Karpas-422 (cell line): ENCODE measurements at regions not wholly inside any gene's neighbourhood (a gene's known extent, or its start where the extent isn't known, plus 50 kb on each side); places are given as distances from the start of the nearest gene placed in this dataset.

Experiments
- DNase-seq: peaks from one replicate; pipeline ENCODE4 v3.0.0-alpha.2; 2015
- H2AFZ ChIP-seq: fragments of 200-600 bp; sonication (generic); 2 replicates; pipeline ENCODE4 v1.6.1; 2014; ENCODE audit warnings: antibody characterized with exemption, low read length, mixed read lengths
- H3K27ac ChIP-seq: fragments of 200-600 bp; sonication (generic); 2 replicates; pipeline ENCODE4 v1.5.1; 2014; ENCODE audit warnings: mild to moderate bottlenecking, low read length, moderate library complexity
- H3K27me3 ChIP-seq: fragments of 200-600 bp; sonication (generic); 2 replicates; pipeline ENCODE4 v1.6.1; 2014; ENCODE audit warnings: low read length, mixed read lengths
- H3K36me3 ChIP-seq: fragments of 200-600 bp; sonication (generic); 2 replicates; pipeline ENCODE4 v1.6.1; 2014; ENCODE audit warnings: low read length, mixed read lengths; ENCODE audit not compliant: insufficient read depth
- H3K4me1 ChIP-seq: fragments of 200-600 bp; sonication (generic); 2 replicates; pipeline ENCODE4 v1.6.1; 2014; ENCODE audit warnings: mild to moderate bottlenecking, low read length, mixed read lengths
- H3K4me2 ChIP-seq: fragments of 200-600 bp; sonication (generic); 2 replicates; pipeline ENCODE4 v1.6.1; 2014; ENCODE audit warnings: low read length, low read depth, mild to moderate bottlenecking; ENCODE audit not compliant: poor library complexity, severe bottlenecking
- H3K4me3 ChIP-seq: fragments of 200-600 bp; sonication (generic); 2 replicates; pipeline ENCODE4 v1.5.1; 2014; ENCODE audit warnings: mild to moderate bottlenecking, antibody characterized with exemption, low read length, mixed read lengths
- H3K79me2 ChIP-seq: fragments of 200-600 bp; sonication (generic); 2 replicates; pipeline ENCODE4 v1.6.1; 2014; ENCODE audit warnings: mild to moderate bottlenecking, low read length, mixed read lengths
- H3K9ac ChIP-seq: fragments of 200-600 bp; sonication (generic); 2 replicates; pipeline ENCODE4 v1.6.0; 2014; ENCODE audit warnings: low read length
- H3K9me2 ChIP-seq: fragments of 200-600 bp; sonication (generic), shearing (Covaris generic); replicated peaks from 2 replicates; pipeline ENCODE4 v1.6.0; 2014; ENCODE audit warnings: mild to moderate bottlenecking, low read length, moderate library complexity; ENCODE audit not compliant: insufficient read depth
- H3K9me3 ChIP-seq: fragments of 300-700, 200-600 bp; sonication (generic); 2 replicates; pipeline ENCODE4 v1.6.1; 2014; ENCODE audit warnings: low read length, mixed read lengths
- H4K20me1 ChIP-seq: fragments of 200-600 bp; sonication (generic); 2 replicates; pipeline ENCODE4 v1.6.1; 2014; ENCODE audit warnings: mild to moderate bottlenecking, antibody characterized with exemption, low read length, low read depth; ENCODE audit not compliant: insufficient read depth

GRCh38 chr4:134313591-134313990 lies 112.0 kb upstream of the PABPC4L start:
- Histone ChIP-seq H3K27me3 (no peaks in the 10 kb centered on the region), H3K36me3 (no peaks in the 10 kb centered on the region), H3K4me1 (no peaks in the 10 kb centered on the region), H3K4me3 (no peak overlapping the region), H3K4me2 (no peak overlapping the region), H3K27ac (no peak overlapping the region), H3K79me2 (no peaks in the 10 kb centered on the region), H2AFZ (no peak overlapping the region), H4K20me1 (no peaks in the 10 kb centered on the region), H3K9me2 (no peaks in the 10 kb centered on the region), H3K9me3 (peaks cover 5% of the 10 kb centered on the region; the same call in 1 of the 2 replicates), H3K9ac (no peak overlapping the region)
- DNase-seq, result no peak

- Histone ChIP-seq H3K9me2 (no peaks in the 10 kb centered on the region), H3K36me3 (no peaks in the 10 kb centered on the region), H3K9ac (no peak overlapping the region), H3K27ac (no peak overlapping the region), H4K20me1 (no peaks in the 10 kb centered on the region), H3K27me3 (no peaks in the 10 kb centered on the region), H3K4me3 (no peak overlapping the region), H2AFZ (no peak overlapping the region), H3K9me3 (no peaks in the 10 kb centered on the region; the same call in 1 of the 2 replicates), H3K4me1 (no peaks in the 10 kb centered on the region), H3K79me2 (no peaks in the 10 kb centered on the region), H3K4me2 (no peak overlapping the region)
- DNase-seq, result no peak
These were observed 108.1 kb upstream of the PABPC4L start for GRCh38 chr4:134309715-134310114.

- Histone ChIP-seq H3K4me3 (no peak overlapping the region), H3K79me2 (no peaks in the 10 kb centered on the region), H4K20me1 (no peaks in the 10 kb centered on the region), H3K36me3 (no peaks in the 10 kb centered on the region), H3K9me2 (no peaks in the 10 kb centered on the region), H3K4me2 (no peak overlapping the region), H3K4me1 (no peaks in the 10 kb centered on the region), H3K27ac (no peak overlapping the region), H3K27me3 (no peaks in the 10 kb centered on the region), H2AFZ (no peak overlapping the region), H3K9ac (no peak overlapping the region), H3K9me3 (no peaks in the 10 kb centered on the region; the same call in none of the 2 replicates)
- no peak for DNase-seq
These were observed 107.3 kb upstream of the PABPC4L start for GRCh38 chr4:134308910-134309309.

- no peaks in the 10 kb centered on the region for H3K36me3 ChIP-seq
- no peaks in the 10 kb centered on the region for H3K4me1 ChIP-seq
- no peaks in the 10 kb centered on the region; the same call in 1 of the 2 replicates for H3K9me3 ChIP-seq
- H4K20me1 ChIP-seq, result no peaks in the 10 kb centered on the region
- no peaks in the 10 kb centered on the region for H3K79me2 ChIP-seq
- DNase-seq, result no peak
- no peak overlapping the region for H3K9ac ChIP-seq
- no peak overlapping the region for H3K4me2 ChIP-seq
- H3K9me2 ChIP-seq, result no peaks in the 10 kb centered on the region
- H3K27me3 ChIP-seq, result no peaks in the 10 kb centered on the region
- no peak overlapping the region for H3K4me3 ChIP-seq
- no peak overlapping the region for H3K27ac ChIP-seq
- no peak overlapping the region for H2AFZ ChIP-seq
These were observed 96.7 kb upstream of the PABPC4L start for GRCh38 chr4:134298313-134298712.

- Histone ChIP-seq H4K20me1 (no peaks in the 10 kb centered on the region), H3K9me2 (no peaks in the 10 kb centered on the region), H3K27ac (no peak overlapping the region), H3K4me2 (no peak overlapping the region), H3K4me3 (no peak overlapping the region), H3K9ac (no peak overlapping the region), H3K79me2 (no peaks in the 10 kb centered on the region), H2AFZ (no peak overlapping the region), H3K27me3 (no peaks in the 10 kb centered on the region), H3K9me3 (no peaks in the 10 kb centered on the region; the same call in 1 of the 2 replicates), H3K4me1 (no peaks in the 10 kb centered on the region), H3K36me3 (no peaks in the 10 kb centered on the region)
- DNase-seq, result no peak
These were observed 96.2 kb upstream of the PABPC4L start for GRCh38 chr4:134297765-134298164.

- no peaks in the 10 kb centered on the region for H3K4me1 ChIP-seq
- no peak overlapping the region for H3K9ac ChIP-seq
- H3K79me2 ChIP-seq, result no peaks in the 10 kb centered on the region
- H3K4me2 ChIP-seq, result no peak overlapping the region
- no peaks in the 10 kb centered on the region for H3K27me3 ChIP-seq
- H4K20me1 ChIP-seq, result no peaks in the 10 kb centered on the region
- DNase-seq, result no peak
- no peaks in the 10 kb centered on the region for H3K36me3 ChIP-seq
- no peaks in the 10 kb centered on the region for H3K9me2 ChIP-seq
- no peak overlapping the region for H3K27ac ChIP-seq
- no peak overlapping the region for H3K4me3 ChIP-seq
- no peak overlapping the region for H2AFZ ChIP-seq
- peaks cover 11% of the 10 kb centered on the region; the same call in 1 of the 2 replicates for H3K9me3 ChIP-seq
These were observed 81.1 kb upstream of the PABPC4L start for GRCh38 chr4:134282680-134283079.

GRCh38 chr4:134278675-134279074 lies 77.1 kb upstream of the PABPC4L start:
- Histone ChIP-seq H2AFZ (no peak overlapping the region), H4K20me1 (no peaks in the 10 kb centered on the region), H3K36me3 (no peaks in the 10 kb centered on the region), H3K27me3 (no peaks in the 10 kb centered on the region), H3K79me2 (no peaks in the 10 kb centered on the region), H3K4me2 (no peak overlapping the region), H3K4me1 (no peaks in the 10 kb centered on the region), H3K4me3 (no peak overlapping the region), H3K9me3 (peaks cover 6% of the 10 kb centered on the region; the same call in 1 of the 2 replicates), H3K9ac (no peak overlapping the region), H3K9me2 (no peaks in the 10 kb centered on the region), H3K27ac (no peak overlapping the region)
- DNase-seq, result no peak

- no peak overlapping the region for H3K4me3 ChIP-seq
These were observed 74.9 kb upstream of the PABPC4L start for GRCh38 chr4:134276476-134276875.

GRCh38 chr4:134260126-134260525 lies 58.5 kb upstream of the PABPC4L start:
- H2AFZ ChIP-seq, result no peak overlapping the region
- H3K9me3 ChIP-seq, result 0 out of 2 replicates have a peak, but pooled peaks cover 4% of the 10 kb centered on the region
- H3K9me2 ChIP-seq, result no peaks in the 10 kb centered on the region
- no peak overlapping the region for H3K27ac ChIP-seq
- no peak for DNase-seq
- no peak overlapping the region for H3K9ac ChIP-seq
- no peaks in the 10 kb centered on the region for H3K36me3 ChIP-seq
- H3K4me3 ChIP-seq, result no peak overlapping the region
- no peak overlapping the region for H3K4me2 ChIP-seq
- H3K4me1 ChIP-seq, result no peaks in the 10 kb centered on the region
- no peaks in the 10 kb centered on the region for H4K20me1 ChIP-seq
- H3K27me3 ChIP-seq, result no peaks in the 10 kb centered on the region
- no peaks in the 10 kb centered on the region for H3K79me2 ChIP-seq

More at GRCh38 chr4:134276476-134276875, 74.9 kb upstream of the PABPC4L start:
- Histone ChIP-seq H3K27ac (no peak overlapping the region), H3K4me2 (no peak overlapping the region), H3K27me3 (no peaks in the 10 kb centered on the region), H3K9me3 (peaks cover 6% of the 10 kb centered on the region; the same call in 1 of the 2 replicates), H3K9me2 (no peaks in the 10 kb centered on the region), H3K36me3 (no peaks in the 10 kb centered on the region), H4K20me1 (no peaks in the 10 kb centered on the region), H3K79me2 (no peaks in the 10 kb centered on the region), H3K9ac (no peak overlapping the region), H3K4me1 (no peaks in the 10 kb centered on the region), H2AFZ (no peak overlapping the region)
- no peak for DNase-seq
